DOHH2 (cell line): ENCODE measurements at regions not wholly inside any gene's neighbourhood (a gene's known extent, or its start where the extent isn't known, plus 50 kb on each side); places are given as distances from the start of the nearest gene placed in this dataset.

Source experiments
- CTCF ChIP-seq: fragments of 200-600 bp; sonication (generic); IDR thresholded peaks from one replicate; pipeline ENCODE4 v1.5.1; 2014; ENCODE audit warnings: antibody characterized with exemption, mild to moderate bottlenecking, low read depth, low read length; ENCODE audit not compliant: poor library complexity, severe bottlenecking
- EZH2phosphoT487 ChIP-seq: fragments of 200-600 bp; sonication (generic); IDR thresholded peaks from 2 replicates; pipeline ENCODE4 v1.6.1; 2017; ENCODE audit warnings: borderline replicate concordance, mild to moderate bottlenecking, antibody characterized with exemption, low read length, moderate library complexity, mixed read lengths

DNA sequence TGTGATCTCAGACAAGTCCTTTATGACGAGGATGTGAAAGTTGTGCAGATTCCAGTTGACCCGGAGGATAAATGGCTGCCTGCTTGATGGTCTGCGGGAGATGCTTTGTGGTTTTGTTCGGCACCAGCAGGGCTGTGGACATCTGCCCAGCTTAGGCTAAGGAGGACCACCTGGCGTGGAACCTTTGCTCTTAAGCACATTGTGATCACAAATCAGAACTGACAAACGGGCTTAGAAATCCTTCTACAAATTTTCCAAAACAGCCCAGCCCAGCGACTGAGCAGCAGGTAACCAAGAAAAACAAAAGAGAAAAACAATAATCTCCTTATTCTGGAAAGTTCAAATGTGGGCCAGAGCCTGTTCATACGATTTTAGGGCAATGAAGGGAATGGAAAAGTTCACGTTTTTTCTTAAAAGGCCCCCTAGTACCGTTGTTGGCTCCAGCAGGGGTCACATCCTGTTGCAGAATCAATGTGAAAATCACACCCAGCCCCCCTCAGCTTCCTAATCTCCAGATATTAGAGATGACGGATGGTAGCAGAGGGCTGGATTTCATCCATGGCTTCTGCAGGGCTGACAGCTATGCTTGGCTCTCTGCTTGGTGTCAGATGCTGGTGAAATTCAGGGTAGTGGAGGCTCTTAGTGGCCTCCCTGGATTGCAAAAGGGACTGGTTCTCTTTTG is 81.1 kb upstream of the RFLNA start:
- TF ChIP-seq CTCF (no peak), EZH2phosphoT487 (no peak)
